ENCODE measurements at regions not wholly inside any gene's neighbourhood (a gene's known extent, or its start where the extent isn't known, plus 50 kb on each side); places are given as distances from the start of the nearest gene placed in this dataset.

DNA sequence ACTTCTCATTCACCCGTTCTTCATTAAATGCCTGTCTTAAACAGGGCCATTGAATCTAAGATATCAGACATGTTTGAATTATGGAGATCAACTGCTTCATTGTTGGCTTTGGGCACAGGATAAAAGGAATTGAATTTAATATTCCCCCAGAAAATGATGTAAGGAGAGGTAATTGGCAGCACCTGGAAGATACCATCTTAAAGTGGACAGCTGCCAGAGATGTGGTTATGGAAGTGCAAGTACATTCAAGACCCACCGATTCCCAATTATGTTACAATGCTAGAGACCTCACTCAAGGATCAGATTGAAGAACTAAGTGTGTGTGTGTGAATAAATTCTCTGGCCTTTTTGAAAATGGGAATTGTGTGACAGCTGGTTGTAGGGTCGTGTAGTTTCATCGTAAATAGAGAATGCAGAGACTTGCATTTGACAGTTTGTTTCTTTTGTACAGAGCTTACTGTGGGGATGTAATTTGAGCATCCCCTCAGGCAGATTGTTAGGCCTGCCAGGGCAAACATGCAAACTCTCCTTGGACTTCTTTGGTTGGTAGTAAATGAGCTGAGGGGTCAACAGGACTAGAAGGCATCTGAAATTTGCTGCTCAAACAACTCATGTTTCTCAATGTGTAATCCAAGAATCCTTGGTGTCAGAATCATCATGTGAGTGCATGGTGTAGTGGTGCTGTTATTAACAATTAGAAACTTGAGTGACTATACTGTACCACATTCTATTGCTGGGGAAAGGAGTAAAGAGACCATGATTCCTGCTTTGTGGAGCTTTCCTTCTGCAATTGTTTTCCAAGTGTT lies 359.2 kb upstream of the THRB start:
- no peak for DNase-seq

- DNase-seq = no peak
Measured at GRCh38 chr3:24854748-24855147, 360.1 kb upstream of the THRB start.

DNA sequence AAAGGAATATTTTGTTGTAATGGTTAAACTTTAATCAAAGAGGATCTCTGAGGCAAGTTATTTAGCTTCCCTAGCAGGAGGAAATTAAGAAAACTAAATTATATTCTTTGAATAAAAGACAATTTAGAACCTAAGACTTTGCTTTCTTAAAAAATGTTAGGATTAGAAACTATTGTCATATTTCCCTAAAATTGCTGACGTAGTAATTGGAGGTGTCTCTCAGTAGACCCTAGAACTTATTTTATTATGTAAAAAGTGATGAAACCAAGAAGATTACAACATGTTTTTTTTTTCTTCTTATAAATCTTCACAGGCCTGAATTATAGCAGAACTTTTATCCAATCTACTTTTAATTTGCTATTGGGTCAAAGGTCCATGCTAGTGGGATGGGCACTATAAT lies 363.3 kb upstream of the THRB start:
- DNase-seq = no peak

DNA sequence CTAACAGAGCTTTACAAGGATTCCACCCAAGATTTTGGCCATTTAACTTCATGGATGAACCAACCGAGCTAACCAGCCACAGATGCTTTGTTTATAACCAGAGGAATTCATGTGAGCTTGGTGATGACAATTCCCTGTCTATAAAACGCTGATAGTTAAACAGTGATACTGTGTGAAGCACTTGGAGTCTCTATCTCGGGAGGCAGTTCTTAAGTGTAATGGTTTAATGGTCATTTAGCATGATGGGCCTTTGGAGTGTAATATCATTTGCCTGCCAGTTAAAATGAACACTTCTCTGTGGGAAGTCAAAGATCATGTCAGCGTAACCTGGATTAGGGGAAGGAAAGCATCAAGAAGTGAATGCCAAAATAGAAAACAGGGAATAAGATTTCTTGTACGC lies 368.6 kb upstream of the THRB start:
- DNase-seq = no peak

- DNase-seq = no peak
Measured at GRCh38 chr3:24867783-24868182, 373.1 kb upstream of the THRB start.

GRCh38 chr3:24881239-24881638 lies 386.6 kb upstream of the THRB start:
- DNase-seq = no peak

DNA sequence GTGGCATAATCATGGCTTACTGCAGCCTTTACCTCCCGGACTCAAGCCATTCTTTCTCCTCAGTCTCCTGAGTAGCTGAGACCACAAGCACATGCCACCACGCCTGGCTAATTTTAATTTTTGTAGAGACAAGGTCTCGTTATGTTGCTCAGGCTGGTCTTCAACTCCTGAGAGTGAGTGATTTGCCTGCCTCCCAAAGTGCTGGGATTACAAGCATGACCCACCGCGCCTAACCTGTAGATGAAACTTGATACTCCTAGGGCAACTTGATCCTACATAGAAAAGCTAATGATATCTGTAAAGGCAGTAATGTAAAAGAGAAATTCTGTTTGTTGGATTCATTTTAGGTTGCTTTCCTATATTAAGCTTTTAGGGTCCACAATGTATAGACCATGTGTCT lies 391.9 kb upstream of the THRB start:
- no peak for DNase-seq

- DNase-seq = no peak
Measured at GRCh38 chr3:24890012-24890411, 395.4 kb upstream of the THRB start.

- no peak for DNase-seq
Measured at GRCh38 chr3:24899373-24899772, 404.7 kb upstream of the THRB start.

DNA sequence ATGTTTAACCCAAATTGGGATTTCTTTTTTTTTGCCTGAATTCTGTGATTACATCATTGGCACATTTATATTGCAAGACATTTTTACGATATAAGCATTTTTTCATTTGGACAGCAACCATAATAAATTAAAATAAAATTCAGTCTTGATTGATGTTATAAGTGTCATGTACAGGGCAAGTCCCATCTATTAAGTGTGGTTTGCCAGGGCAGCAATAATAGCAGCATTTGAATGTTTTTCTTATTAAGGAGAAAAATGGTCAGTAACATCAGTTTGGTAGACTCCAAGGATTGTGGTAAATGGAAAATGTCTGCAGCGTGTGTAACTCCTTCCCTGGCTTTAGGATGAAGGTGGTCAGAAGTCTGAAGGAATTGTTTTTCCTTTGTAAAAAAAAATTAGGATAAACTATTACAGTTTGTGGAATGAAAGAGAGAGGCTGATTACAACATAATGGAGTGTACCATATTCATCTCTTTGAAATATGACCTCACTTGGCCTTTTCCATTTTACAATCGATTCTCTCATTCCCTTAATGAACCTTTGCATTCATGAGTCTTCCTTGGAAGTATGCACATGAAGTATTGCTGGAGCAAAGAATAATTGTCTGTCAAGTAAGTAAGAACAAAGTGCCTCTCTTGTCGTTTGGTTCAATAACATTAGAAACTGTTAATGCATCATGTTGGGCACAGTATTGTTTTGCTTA lies 405.4 kb upstream of the THRB start:
- DNase-seq = no peak

DNA sequence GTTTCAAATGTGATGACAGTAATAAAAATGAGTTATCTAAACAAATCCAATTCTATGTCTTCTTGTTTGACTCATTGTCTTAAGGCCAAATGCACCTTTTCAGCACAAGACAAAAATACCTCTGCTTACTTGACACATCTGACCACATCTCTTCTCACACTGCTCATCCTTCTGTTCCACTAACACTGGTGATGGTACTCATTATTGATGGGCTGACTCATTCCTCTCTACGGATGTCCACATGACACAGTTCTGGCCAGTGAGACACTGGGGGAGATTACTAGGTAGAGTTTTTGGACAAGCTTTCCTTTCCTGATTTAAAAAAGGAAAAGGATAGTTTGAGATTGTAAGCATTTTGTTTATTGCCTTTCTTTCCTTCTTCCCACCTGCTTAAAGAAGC lies 410.6 kb upstream of the THRB start:
- no peak for DNase-seq

DNA sequence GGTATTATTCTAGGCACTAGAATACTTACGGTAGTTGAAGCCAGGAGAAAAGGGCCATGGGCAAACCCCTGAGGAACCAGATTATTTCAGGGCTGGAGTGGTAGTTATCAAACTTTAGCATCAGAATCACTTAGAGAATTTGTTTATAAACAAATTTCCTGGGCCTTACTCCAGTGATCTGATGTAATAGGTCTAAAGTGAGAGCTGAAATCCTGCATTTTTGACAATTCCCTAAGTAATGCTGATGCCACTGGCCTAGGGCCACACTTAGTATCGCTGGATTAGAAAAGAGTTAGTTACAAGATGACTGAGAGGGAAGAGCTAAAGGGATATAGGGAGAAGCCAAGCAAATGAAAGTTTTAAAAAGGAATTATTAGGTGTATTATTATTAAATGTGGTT lies 412.5 kb upstream of the THRB start:
- no peak for DNase-seq

DNA sequence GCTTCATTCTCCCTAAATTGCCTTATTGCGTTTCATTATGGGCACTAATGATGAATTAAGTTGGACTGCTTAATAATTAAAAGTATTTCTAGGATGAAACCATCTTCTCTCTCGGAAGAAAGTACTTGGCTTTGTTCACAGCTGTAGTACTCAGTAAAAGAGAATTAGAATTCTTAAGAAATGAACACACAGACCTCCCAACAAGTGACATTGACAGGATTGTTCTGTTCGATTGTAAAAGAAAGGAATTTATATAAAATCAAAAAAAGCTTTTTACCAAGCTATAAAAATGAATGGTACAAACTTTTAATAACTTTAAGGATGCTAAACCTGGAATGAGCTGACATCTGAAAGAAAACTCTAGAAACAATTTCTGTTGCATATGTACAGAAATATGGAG lies 416.4 kb upstream of the THRB start:
- no peak for DNase-seq

DNA sequence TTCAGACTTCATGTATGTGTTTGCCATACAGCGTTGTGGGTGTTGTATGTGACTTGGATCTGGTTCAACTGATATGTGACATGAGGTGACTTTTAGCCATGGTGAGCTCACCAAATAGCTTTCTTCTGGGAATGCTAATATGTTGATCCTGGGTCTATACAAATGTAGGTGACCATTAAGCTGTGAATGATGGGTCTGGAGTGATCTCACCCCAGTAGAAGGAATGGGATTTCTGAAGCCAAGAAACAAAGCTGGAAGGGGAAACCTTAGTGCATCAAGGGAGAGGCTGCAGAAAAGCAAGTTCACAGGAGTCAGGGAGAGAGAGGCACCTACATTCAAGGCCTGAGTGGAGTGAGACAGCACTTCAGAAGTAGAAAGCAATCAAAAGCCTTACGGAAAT lies 421.0 kb upstream of the THRB start:
- no peak for DNase-seq

DNA sequence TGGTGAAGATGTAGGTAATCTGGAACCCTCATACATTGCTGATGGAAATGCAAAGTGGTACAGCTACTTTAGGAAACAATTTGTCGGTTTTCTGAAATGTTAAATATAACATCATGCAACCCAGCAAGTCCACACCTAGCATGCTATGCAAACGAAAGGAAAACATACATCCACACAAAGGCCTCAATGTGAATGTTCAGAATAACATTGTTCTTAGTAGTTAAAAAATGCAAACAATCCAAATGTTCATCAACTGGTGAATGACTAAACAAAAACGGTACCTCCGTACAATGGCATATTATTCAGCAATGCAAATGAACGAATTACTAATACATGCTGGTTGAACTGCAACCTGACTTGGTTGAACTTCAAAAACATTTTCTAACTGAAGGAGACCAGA lies 423.3 kb upstream of the THRB start:
- no peak for DNase-seq

DNA sequence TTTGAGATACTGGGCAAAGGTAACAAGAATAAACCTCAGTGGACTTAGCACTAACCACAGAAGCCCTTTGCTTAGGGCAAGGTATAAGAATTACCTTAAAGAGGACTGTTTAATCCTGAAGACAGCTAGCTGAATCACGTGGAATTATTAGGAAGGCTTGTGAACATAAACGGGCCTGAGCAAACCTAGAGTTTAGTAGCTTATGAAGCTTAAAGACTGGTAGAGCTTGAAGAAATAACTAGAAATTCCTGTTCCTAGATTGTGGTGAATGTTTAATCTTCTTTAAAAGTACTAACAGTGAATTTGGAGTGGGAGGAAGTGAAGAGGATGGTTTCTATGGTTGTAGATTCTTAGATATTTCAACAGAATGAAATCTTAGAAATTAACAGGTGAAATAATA lies 428.9 kb upstream of the THRB start:
- DNase-seq = no peak

DNA sequence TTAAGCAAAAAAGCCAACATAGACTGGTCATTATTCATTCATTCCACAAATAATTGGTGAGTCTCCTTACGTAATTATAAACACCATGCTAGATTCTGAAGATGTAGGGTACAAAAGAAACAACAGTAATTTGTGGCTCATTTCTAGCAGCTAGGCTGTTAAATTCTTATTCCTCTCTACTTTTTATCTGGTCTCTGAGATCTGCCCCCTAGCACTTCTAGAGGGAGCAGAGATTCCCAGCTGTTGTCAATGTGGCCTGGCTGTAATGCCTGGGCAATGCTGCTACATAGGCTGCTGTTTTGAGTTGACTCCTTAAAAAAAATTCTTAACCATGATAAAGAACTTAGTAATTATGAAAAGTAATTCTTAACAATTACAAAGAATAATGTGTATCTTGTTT lies 434.9 kb upstream of the THRB start:
- no peak for DNase-seq

DNA sequence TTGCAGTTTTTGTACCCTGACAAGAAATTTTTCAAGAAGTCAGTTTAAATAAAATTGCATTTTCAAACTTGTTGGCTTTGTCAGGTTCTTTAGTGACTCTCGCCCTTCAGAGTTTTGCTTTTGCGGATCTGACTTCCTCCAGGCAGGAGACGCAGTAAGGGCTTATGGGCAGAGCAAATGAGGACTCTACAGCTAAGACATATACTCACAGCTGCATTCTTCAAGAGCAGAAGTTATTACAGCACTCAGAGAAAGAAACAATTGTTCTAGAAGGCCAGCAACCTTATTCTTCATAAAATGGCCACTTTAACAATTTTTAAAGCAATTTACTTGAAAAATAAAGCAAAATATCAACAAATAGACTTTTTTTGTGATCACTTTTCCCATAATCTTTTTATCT lies 438.8 kb upstream of the THRB start:
- no peak for DNase-seq

DNA sequence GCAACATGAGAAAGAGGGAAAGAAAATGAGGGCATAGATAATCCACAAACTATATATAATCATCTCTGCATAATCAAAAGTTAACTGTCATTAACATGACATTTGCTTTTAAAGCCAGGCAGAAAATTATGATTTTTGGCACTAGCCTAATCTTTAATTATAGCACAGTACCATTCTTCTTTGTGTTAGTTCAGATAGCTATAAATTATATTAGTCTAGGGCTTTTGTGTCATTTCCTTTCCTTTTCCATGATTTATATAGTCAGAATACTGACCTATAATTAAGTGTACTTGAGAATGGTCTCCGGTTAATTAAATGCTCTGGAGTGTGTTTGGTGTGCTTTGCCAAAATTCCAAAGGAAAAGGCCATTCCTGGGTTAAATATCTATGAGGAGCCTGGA lies 441.9 kb upstream of the THRB start:
- no peak for DNase-seq

GRCh38 chr3:24937228-24937627 lies 442.6 kb upstream of the THRB start:
- DNase-seq = no peak

GRCh38 chr3:24937780-24938179 lies 443.1 kb upstream of the THRB start:
- DNase-seq = no peak

GRCh38 chr3:24943961-24944360 lies 449.3 kb upstream of the THRB start:
- no peak for DNase-seq

DNA sequence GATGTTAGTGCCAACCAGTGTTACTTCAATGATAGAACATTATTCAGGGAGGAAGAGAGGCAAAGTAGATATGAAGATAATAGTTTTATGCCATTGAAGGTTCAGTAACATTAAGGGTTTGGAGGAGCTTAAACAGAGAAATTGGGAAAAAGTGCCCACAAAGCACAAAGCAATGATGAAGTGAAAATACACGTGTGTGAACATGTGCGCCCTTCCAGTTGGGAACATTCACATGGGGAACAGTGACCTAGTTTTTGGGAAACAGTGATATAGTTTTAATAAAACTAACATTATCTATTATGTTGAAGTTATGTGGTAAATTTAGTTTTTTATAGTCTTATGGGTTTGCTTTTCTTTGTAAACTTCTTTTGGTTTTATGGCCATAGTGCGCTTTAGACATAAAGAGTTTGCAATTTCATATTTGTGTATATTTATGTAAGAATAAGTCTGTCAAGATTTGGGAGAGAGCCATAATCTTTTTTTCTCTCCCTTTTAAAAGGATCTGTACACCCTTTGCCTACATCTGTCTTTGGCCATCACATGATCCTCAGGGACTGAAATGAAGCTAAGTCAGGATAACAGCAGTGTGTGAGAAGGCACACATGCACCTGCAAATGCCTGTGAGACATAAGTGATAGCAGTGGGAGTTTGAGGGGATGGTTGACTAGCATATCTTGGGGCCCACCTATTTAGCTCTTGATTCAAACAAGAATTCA lies 450.3 kb upstream of the THRB start:
- no peak for DNase-seq

DNA sequence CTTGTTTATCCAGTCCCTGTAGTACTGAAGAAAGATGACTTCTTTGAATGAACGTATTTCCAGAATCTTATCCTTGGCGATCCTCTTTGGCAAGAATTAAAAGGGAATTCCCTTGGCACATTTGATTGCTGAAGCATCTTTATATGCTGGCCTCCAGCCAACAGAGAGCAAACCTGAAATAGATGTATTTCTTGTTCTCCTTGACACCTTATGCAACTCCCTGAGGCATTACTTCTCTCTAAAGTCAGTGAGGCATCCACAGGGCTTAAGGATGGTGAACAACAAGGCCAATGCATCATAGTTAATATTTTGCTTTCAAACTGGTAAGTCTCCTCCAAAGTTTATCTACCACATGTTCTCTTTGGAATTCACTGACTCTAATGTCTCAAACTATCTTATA lies 450.9 kb upstream of the THRB start:
- no peak for DNase-seq
